ENCODE measurements at regions not wholly inside any gene's neighbourhood (a gene's known extent, or its start where the extent isn't known, plus 50 kb on each side); places are given as distances from the start of the nearest gene placed in this dataset.

DNA sequence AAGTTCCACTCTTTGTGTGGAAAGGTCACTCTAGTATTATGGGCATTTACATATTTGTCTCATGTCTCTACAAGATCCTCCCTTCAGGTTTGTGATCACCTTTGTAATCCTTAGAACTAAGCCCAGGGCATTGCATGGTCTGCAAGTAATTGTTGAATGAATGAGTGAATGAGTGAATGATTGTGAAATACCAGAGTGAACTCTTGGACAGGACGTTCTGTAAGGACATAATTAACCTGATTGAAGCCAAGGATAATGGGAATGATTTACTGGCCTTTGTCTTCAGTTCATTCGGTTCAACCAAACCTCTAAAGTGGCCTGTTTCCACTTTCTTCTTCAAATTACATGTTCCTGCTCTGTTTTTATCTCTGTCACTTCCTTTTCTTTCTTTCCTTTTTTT, 83.0 kb upstream of the TSPAN2 start:
- no peaks in the 10 kb centered on the region for H3K4me1 Mint-ChIP-seq
- Histone ChIP-seq H3K27me3 (ENCODE audit: control insufficient read depth, insufficient read depth, low read length) (no peaks in the 10 kb centered on the region), H3K9me3 (ENCODE audit: control insufficient read depth in 2 of 2, low read length in 2 of 2) (no peaks in the 10 kb centered on the region), H3K4me3 (ENCODE audit: low read depth, low read length) (no peak overlapping the region), H3K4me1 (ENCODE audit: control insufficient read depth, insufficient read depth, low read length, poor library complexity, severe bottlenecking) (no peaks in the 10 kb centered on the region), H3K27ac (ENCODE audit: insufficient read depth, low read length, poor library complexity, severe bottlenecking) (no peak overlapping the region), H3K36me3 (ENCODE audit: control insufficient read depth, insufficient read depth, low read length) (no peaks in the 10 kb centered on the region)
- H3K4me3 Mint-ChIP-seq: no peak overlapping the region
- peaks cover 27% of the 10 kb centered on the region for H3K27me3 Mint-ChIP-seq
- DNase-seq: no peak
- no peak overlapping the region for H3K27ac Mint-ChIP-seq
- no peak for ATAC-seq (ENCODE audit: low read depth in 2 of 2)
- H3K36me3 Mint-ChIP-seq: no peaks in the 10 kb centered on the region
- peaks cover 0 to 3% (median 0%) of the 10 kb centered on the region in 7 donors for H3K9me3 Mint-ChIP-seq

DNA sequence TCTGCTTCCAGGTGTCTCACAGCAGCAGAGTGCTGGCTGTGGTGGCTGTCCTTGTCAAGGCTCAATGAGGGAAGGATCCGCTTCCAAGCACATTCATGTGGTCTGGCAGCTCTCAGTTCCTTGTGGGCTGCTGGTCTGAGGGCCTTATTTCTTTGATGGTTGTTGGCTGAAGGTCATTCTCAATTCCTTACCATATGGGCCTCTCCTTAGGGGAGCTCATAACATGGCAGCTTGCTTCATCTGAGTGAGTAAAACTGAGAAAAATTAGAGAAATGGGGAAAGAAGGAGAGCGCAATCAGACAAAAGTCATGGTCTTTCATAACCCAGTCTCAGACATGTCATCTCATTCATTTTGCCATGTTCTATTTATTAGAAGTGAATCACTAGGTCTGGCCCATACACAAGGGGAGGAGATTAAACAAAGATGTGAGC, 81.7 kb upstream of the TSPAN2 start:
- H3K27me3 ChIP-seq (ENCODE audit: control insufficient read depth, insufficient read depth, low read length): peaks cover under 1% of the 10 kb centered on the region
- H3K27ac Mint-ChIP-seq: no peak overlapping the region
- H3K27ac ChIP-seq (ENCODE audit: insufficient read depth, low read length, poor library complexity, severe bottlenecking): no peak overlapping the region
- no peaks in the 10 kb centered on the region for H3K36me3 ChIP-seq (ENCODE audit: control insufficient read depth, insufficient read depth, low read length)
- peaks cover 36% of the 10 kb centered on the region for H3K27me3 Mint-ChIP-seq
- DNase-seq: no peak
- no peaks in the 10 kb centered on the region for H3K4me1 ChIP-seq (ENCODE audit: control insufficient read depth, insufficient read depth, low read length, poor library complexity, severe bottlenecking)
- H3K4me3 ChIP-seq (ENCODE audit: low read depth, low read length): no peak overlapping the region
- H3K4me1 Mint-ChIP-seq: no peaks in the 10 kb centered on the region
- peaks cover 0 to 3% (median 0%) of the 10 kb centered on the region in 7 donors for H3K9me3 Mint-ChIP-seq
- no peaks in the 10 kb centered on the region for H3K9me3 ChIP-seq (ENCODE audit: control insufficient read depth in 2 of 2, low read length in 2 of 2)
- no peak for ATAC-seq (ENCODE audit: low read depth in 2 of 2)
- H3K36me3 Mint-ChIP-seq: no peaks in the 10 kb centered on the region
- H3K4me3 Mint-ChIP-seq: no peak overlapping the region

DNA sequence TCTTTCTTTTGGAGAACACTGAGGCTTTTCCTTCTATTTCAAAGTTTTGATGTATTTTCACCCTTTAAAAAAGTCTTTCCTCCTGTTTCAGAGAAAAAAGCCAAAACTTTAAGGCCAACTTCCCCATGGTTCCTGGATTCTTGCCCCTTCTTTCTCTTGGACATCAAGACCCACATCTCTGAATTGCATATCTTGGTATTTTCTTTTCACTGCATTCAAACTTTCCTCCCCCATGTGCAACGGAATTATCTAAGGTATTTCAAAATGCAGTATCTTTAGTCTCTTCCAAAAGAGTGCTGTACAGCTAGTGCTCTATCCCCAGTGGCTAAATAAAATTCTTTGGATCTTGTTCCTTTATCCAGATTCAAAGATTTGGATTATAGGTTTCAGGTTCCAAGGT, 81.1 kb upstream of the TSPAN2 start:
- no peak overlapping the region for H3K27ac Mint-ChIP-seq
- peaks cover 42% of the 10 kb centered on the region for H3K27me3 Mint-ChIP-seq

DNA sequence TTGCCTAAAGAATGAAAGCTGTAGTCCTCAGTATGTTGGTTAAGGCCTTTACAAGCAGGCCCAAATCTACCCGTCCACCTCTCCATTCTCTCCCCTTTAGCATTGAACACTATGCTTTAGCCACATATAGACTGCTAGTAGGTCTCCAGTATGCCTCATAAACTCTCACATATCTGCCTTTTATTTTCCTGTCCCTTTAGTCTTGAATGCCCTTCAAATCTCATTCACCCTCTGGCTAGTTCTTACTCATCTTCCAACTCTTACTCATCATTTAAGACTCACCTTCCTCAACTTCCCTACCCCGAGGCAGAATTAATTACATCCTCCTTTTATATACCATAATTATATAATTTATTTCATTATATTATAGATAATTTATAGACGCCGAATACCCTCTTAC, 78.7 kb upstream of the TSPAN2 start:
- Mint-ChIP-seq H3K4me3 (no peak overlapping the region), H3K27ac (no peak overlapping the region), H3K4me1 (no peaks in the 10 kb centered on the region), H3K36me3 (no peaks in the 10 kb centered on the region), H3K27me3 (peaks cover 33% of the 10 kb centered on the region), H3K9me3 (peaks cover 0 to 4% (median 2%) of the 10 kb centered on the region in 7 donors)
- DNase-seq: no peak
- H3K4me1 ChIP-seq (ENCODE audit: control insufficient read depth, insufficient read depth, low read length, poor library complexity, severe bottlenecking): no peaks in the 10 kb centered on the region
- no peaks in the 10 kb centered on the region for H3K36me3 ChIP-seq (ENCODE audit: control insufficient read depth, insufficient read depth, low read length)
- no peaks in the 10 kb centered on the region for H3K9me3 ChIP-seq (ENCODE audit: control insufficient read depth in 2 of 2, low read length in 2 of 2)
- H3K4me3 ChIP-seq (ENCODE audit: low read depth, low read length): no peak overlapping the region
- H3K27ac ChIP-seq (ENCODE audit: insufficient read depth, low read length, poor library complexity, severe bottlenecking): no peak overlapping the region
- ATAC-seq (ENCODE audit: low read depth in 2 of 2): no peak
- H3K27me3 ChIP-seq (ENCODE audit: control insufficient read depth, insufficient read depth, low read length): peaks cover 7% of the 10 kb centered on the region

More for the DNA sequence above, 81.1 kb upstream of the TSPAN2 start:
- H3K27ac ChIP-seq (ENCODE audit: insufficient read depth, low read length, poor library complexity, severe bottlenecking): no peak overlapping the region
- no peak overlapping the region for H3K4me3 Mint-ChIP-seq
- no peak for DNase-seq
- no peak overlapping the region for H3K4me3 ChIP-seq (ENCODE audit: low read depth, low read length)
- H3K9me3 ChIP-seq (ENCODE audit: control insufficient read depth in 2 of 2, low read length in 2 of 2): no peaks in the 10 kb centered on the region
- H3K36me3 ChIP-seq (ENCODE audit: control insufficient read depth, insufficient read depth, low read length): no peaks in the 10 kb centered on the region
- H3K27me3 ChIP-seq (ENCODE audit: control insufficient read depth, insufficient read depth, low read length): peaks cover 3% of the 10 kb centered on the region
- no peaks in the 10 kb centered on the region for H3K4me1 ChIP-seq (ENCODE audit: control insufficient read depth, insufficient read depth, low read length, poor library complexity, severe bottlenecking)
- no peaks in the 10 kb centered on the region for H3K36me3 Mint-ChIP-seq
- H3K9me3 Mint-ChIP-seq: peaks cover 0 to 3% (median 0%) of the 10 kb centered on the region in 7 donors
- no peak for ATAC-seq (ENCODE audit: low read depth in 2 of 2)
- no peaks in the 10 kb centered on the region for H3K4me1 Mint-ChIP-seq

DNA sequence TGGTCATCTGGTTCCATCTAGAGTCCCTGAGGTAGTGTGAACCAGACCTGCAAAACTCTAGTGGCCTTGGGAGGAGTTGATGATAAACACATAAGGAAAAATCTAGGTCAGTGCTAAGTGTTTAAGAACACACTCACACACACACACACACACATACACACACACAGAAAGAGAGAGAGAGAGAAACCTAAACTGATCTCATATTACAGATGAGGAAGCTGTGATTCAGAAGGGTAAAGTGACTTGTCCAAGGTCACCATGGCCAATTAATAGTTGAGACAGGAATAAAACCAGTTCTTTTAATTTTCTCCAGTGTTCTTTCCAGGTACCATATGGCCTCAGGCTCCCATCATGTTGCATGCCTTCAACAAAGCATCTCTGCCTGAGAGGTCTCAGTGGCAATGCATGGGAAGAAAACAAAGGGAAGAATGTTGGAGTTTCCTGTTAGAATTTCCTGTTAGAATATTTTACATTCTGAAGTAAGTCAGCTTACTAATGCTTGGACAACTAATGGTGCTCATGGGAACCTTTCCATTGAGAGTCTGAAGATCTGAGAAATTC, 77.3 kb upstream of the TSPAN2 start:
- Mint-ChIP-seq H3K27me3 (peaks cover 31% of the 10 kb centered on the region), H3K27ac (no peak overlapping the region), H3K36me3 (no peaks in the 10 kb centered on the region), H3K9me3 (peaks cover 0 to 5% (median 0%) of the 10 kb centered on the region in 7 donors), H3K4me3 (no peak overlapping the region), H3K4me1 (no peaks in the 10 kb centered on the region)
- Histone ChIP-seq H3K4me3 (ENCODE audit: low read depth, low read length) (no peak overlapping the region), H3K27me3 (ENCODE audit: control insufficient read depth, insufficient read depth, low read length) (peaks cover 7% of the 10 kb centered on the region), H3K27ac (ENCODE audit: insufficient read depth, low read length, poor library complexity, severe bottlenecking) (no peak overlapping the region), H3K9me3 (ENCODE audit: control insufficient read depth in 2 of 2, low read length in 2 of 2) (no peaks in the 10 kb centered on the region), H3K36me3 (ENCODE audit: control insufficient read depth, insufficient read depth, low read length) (no peaks in the 10 kb centered on the region), H3K4me1 (ENCODE audit: control insufficient read depth, insufficient read depth, low read length, poor library complexity, severe bottlenecking) (no peaks in the 10 kb centered on the region)
- DNase-seq (no peak), ATAC-seq (ENCODE audit: low read depth in 2 of 2) (no peak)

DNA sequence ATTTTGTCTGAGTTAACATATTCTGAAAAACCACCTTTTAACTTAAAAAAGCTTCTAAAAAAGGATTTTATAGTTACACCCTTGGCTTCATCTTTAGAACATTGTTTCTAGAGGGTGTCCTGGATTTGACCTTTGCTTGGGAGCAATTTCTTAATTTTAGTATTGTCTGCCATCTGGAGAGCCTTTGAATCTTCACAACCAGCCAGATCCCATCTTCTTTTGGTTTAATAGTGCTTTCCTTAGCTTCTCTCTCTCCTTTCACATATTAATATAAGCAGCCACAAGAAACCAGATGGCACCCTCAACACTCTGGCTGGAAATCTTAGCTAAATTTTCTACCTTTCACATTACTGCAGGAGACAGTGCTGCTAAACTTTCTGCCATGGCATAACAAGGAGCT, 76.5 kb upstream of the TSPAN2 start:
- H3K36me3 ChIP-seq (ENCODE audit: control insufficient read depth, insufficient read depth, low read length): no peaks in the 10 kb centered on the region

DNA sequence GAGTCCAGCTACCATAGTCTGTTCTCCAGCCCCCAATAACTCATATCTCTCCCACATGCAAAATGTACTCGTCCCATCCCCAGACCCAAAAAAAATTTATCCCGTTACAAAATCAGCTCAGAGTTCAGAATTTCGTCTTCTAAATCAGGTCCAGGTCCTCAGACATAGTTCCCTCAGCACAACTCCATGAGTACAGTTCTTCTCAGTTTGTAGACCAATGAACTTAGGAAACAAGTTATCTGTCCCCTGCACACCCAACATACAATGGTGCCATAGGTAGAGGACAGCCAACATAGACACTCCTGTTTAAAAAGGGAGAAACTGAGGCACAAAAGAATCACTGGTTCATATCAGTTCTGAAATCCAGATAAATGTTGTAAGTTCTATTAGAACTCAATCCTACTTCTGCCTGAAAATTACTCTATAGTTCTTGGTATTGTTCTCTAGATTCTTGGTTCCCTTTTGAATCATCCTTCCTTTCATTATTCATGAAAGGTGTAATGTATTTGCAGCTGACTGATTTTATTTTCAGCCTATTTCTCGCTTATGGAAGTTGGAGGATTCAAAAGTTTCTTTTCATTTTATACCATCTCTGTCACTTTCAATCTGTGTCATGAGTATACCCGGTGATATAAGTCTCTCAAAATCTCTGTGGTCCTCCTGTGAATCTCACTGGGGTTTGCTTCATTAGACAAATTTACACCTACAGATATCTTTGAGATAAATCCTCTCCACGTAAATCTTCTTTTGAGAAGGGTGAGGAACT, 75.8 kb upstream of the TSPAN2 start:
- peaks cover 0 to 4% (median 0%) of the 10 kb centered on the region in 7 donors for H3K9me3 Mint-ChIP-seq
- no peak for ATAC-seq (ENCODE audit: low read depth in 2 of 2)
- no peaks in the 10 kb centered on the region for H3K4me1 Mint-ChIP-seq
- H3K4me3 Mint-ChIP-seq: no peak overlapping the region
- H3K27me3 Mint-ChIP-seq: peaks cover 18% of the 10 kb centered on the region
- Histone ChIP-seq H3K27me3 (ENCODE audit: control insufficient read depth, insufficient read depth, low read length) (peaks cover 7% of the 10 kb centered on the region), H3K27ac (ENCODE audit: insufficient read depth, low read length, poor library complexity, severe bottlenecking) (no peak overlapping the region), H3K4me3 (ENCODE audit: low read depth, low read length) (no peak overlapping the region), H3K9me3 (ENCODE audit: control insufficient read depth in 2 of 2, low read length in 2 of 2) (no peaks in the 10 kb centered on the region), H3K36me3 (ENCODE audit: control insufficient read depth, insufficient read depth, low read length) (no peaks in the 10 kb centered on the region), H3K4me1 (ENCODE audit: control insufficient read depth, insufficient read depth, low read length, poor library complexity, severe bottlenecking) (no peaks in the 10 kb centered on the region)
- H3K36me3 Mint-ChIP-seq: no peaks in the 10 kb centered on the region
- no peak for DNase-seq
- no peak overlapping the region for H3K27ac Mint-ChIP-seq

More for the DNA sequence above, 76.5 kb upstream of the TSPAN2 start:
- Mint-ChIP-seq H3K27ac (no peak overlapping the region), H3K36me3 (no peaks in the 10 kb centered on the region), H3K4me3 (no peak overlapping the region), H3K27me3 (peaks cover 25% of the 10 kb centered on the region), H3K9me3 (peaks cover 0 to 4% (median 0%) of the 10 kb centered on the region in 7 donors), H3K4me1 (no peaks in the 10 kb centered on the region)
- H3K27ac ChIP-seq (ENCODE audit: insufficient read depth, low read length, poor library complexity, severe bottlenecking): no peak overlapping the region
- no peaks in the 10 kb centered on the region for H3K4me1 ChIP-seq (ENCODE audit: control insufficient read depth, insufficient read depth, low read length, poor library complexity, severe bottlenecking)
- no peak for ATAC-seq (ENCODE audit: low read depth in 2 of 2)
- H3K27me3 ChIP-seq (ENCODE audit: control insufficient read depth, insufficient read depth, low read length): peaks cover 7% of the 10 kb centered on the region
- H3K9me3 ChIP-seq (ENCODE audit: control insufficient read depth in 2 of 2, low read length in 2 of 2): no peaks in the 10 kb centered on the region
- DNase-seq: no peak
- H3K4me3 ChIP-seq (ENCODE audit: low read depth, low read length): no peak overlapping the region

DNA sequence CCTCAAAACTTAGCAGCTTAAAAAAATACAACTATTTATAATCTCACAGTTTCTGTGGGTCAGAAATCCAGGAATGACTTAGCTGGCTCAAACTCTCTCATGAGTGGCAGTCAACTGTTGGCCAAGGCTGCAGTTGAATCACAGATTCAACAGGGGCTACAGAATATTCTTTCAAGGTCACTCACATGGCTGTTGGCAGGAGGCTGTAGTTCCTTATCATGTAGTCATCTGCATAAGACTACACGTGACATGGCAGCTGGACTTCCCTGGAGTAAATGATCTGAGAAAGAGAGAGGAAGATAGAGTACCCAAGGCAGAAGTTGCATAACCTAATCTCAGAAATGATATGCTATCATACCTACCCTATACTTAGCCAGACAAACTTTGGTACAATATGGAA, 75.2 kb upstream of the TSPAN2 start:
- DNase-seq: no peak
- Histone ChIP-seq H3K4me3 (ENCODE audit: low read depth, low read length) (no peak overlapping the region), H3K4me1 (ENCODE audit: control insufficient read depth, insufficient read depth, low read length, poor library complexity, severe bottlenecking) (no peaks in the 10 kb centered on the region), H3K27ac (ENCODE audit: insufficient read depth, low read length, poor library complexity, severe bottlenecking) (no peak overlapping the region), H3K27me3 (ENCODE audit: control insufficient read depth, insufficient read depth, low read length) (peaks cover 7% of the 10 kb centered on the region), H3K36me3 (ENCODE audit: control insufficient read depth, insufficient read depth, low read length) (no peaks in the 10 kb centered on the region), H3K9me3 (ENCODE audit: control insufficient read depth in 2 of 2, low read length in 2 of 2) (no peaks in the 10 kb centered on the region)
- Mint-ChIP-seq H3K9me3 (peaks cover 0 to 4% (median 0%) of the 10 kb centered on the region in 7 donors), H3K27ac (no peak overlapping the region), H3K4me3 (no peak overlapping the region), H3K27me3 (peaks cover 18% of the 10 kb centered on the region), H3K36me3 (no peaks in the 10 kb centered on the region), H3K4me1 (no peaks in the 10 kb centered on the region)
- no peak for ATAC-seq (ENCODE audit: low read depth in 2 of 2)
